ENCODE measurements at regions not wholly inside any gene's neighbourhood (a gene's known extent, or its start where the extent isn't known, plus 50 kb on each side); places are given as distances from the start of the nearest gene placed in this dataset.

- DNase-seq (ENCODE audit: low spot score) (no peak), FAIRE-seq (no peak)
Observed at GRCh38 chr13:111394211-111394922, 73.9 kb downstream of the TEX29 start.

- no peak for DNase-seq (ENCODE audit: low spot score)
- no peak for FAIRE-seq
Observed at GRCh38 chr13:111395511-111396393, 75.3 kb downstream of the TEX29 start.

GRCh38 chr13:111396457-111396856 is 76.0 kb downstream of the TEX29 start:
- FAIRE-seq: no peak
- DNase-seq (ENCODE audit: low spot score): no peak

- no peak for FAIRE-seq
- no peak for DNase-seq (ENCODE audit: low spot score)
Observed at GRCh38 chr13:111397202-111397880, 76.9 kb downstream of the TEX29 start.

GRCh38 chr13:111398196-111398595 is 77.8 kb downstream of the TEX29 start:
- FAIRE-seq: no peak
- no peak for DNase-seq (ENCODE audit: low spot score)

GRCh38 chr13:111398715-111399299 is 78.4 kb downstream of the TEX29 start:
- no peak for DNase-seq (ENCODE audit: low spot score)
- no peak for FAIRE-seq

- no peak for FAIRE-seq
- no peak for DNase-seq (ENCODE audit: low spot score)
Observed at GRCh38 chr13:111399334-111399733, 78.9 kb downstream of the TEX29 start.

- DNase-seq (ENCODE audit: low spot score): no peak
- FAIRE-seq: no peak
Observed at GRCh38 chr13:111399776-111400538, 79.5 kb downstream of the TEX29 start.

- FAIRE-seq: no peak
Observed at GRCh38 chr13:111401151-111401550, 80.7 kb downstream of the TEX29 start.

GRCh38 chr13:111401755-111402154 is 81.3 kb downstream of the TEX29 start:
- DNase-seq (ENCODE audit: low spot score) (no peak), FAIRE-seq (no peak)

More at GRCh38 chr13:111401151-111401550, 80.7 kb downstream of the TEX29 start:
- DNase-seq (ENCODE audit: low spot score): no peak

- no peak for DNase-seq (ENCODE audit: low spot score)
- no peak for FAIRE-seq
Observed at GRCh38 chr13:111402441-111402840, 82.0 kb downstream of the TEX29 start.

GRCh38 chr13:111403266-111403665 is 82.8 kb downstream of the TEX29 start:
- DNase-seq (ENCODE audit: low spot score) (no peak), FAIRE-seq (no peak)

- no peak for FAIRE-seq
- DNase-seq (ENCODE audit: low spot score): no peak
Observed at GRCh38 chr13:111404746-111405145, 84.3 kb downstream of the TEX29 start.

GRCh38 chr13:111406636-111407035 is 86.2 kb downstream of the TEX29 start:
- DNase-seq (ENCODE audit: low spot score): no peak

GRCh38 chr13:111407381-111408131 is 87.1 kb downstream of the TEX29 start:
- FAIRE-seq (no peak), DNase-seq (ENCODE audit: low spot score) (no peak)

More at GRCh38 chr13:111406636-111407035, 86.2 kb downstream of the TEX29 start:
- FAIRE-seq: no peak

GRCh38 chr13:111409413-111409812 is 89.0 kb downstream of the TEX29 start:
- no peak for DNase-seq (ENCODE audit: low spot score)
- FAIRE-seq: no peak

GRCh38 chr13:111410232-111411021 is 90.0 kb downstream of the TEX29 start:
- FAIRE-seq (no peak), DNase-seq (ENCODE audit: low spot score) (no peak)

GRCh38 chr13:111411151-111411858 is 90.9 kb downstream of the TEX29 start:
- FAIRE-seq (no peak), DNase-seq (ENCODE audit: low spot score) (no peak)
